NCI-H1694 (cell line): ENCODE measurements at regions not wholly inside any gene's neighbourhood (a gene's known extent, or its start where the extent isn't known, plus 50 kb on each side); places are given as distances from the start of the nearest gene placed in this dataset.

ENCODE experiments used
- DNase-seq: peaks from one replicate; lab custom pipeline; 2025; lab: John Stamatoyannopoulos, UW

DNA sequence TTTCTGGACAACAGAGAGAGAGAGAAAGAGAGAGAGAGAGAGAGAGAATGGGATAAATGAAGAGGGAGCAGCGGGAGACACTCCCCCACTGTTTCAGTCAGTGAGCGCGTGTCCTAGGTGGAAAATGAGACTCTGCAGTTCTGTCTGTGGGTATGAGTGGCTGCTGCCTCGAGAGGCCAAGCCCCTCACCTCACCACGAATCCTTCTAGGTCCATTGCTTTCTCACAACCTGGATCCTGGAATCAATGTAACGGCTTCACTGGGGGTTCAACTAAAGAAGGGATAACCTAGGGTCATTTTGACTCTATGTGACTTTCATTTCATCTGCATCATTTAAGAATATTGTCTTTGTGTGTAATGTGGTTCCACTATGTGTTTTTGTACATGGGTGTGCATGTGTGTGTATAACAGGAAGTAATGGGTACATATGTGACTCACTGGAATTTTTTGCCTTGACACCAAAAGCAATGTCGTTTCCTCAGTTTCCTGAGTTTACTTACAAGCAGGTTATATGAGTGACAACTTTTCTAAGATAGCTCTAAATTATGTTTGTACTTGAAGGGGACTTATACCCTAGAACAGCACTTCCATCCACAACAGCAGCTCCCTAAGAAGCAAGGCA, 221.4 kb upstream of the TRIB2 start:
- no peak for DNase-seq

DNA sequence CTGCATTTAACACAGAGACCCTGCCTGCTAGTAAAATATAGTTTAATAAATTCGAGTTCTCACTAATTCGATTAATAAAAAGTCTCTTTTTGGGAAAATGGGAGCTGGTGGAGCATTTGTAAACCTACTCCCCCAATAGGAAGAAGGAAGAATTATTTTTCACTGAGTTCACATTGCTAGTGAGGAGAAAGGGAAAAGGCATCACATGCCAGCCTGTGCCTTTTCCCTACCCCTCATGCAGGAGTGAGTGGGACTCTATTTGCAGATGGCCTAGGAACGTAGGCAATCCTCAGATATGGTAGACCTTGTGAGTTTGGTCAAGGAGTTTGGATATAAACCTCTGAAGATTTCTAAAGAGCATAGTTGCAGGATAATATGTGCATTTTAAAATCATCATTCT, 218.4 kb upstream of the TRIB2 start:
- DNase-seq: no peak

DNA sequence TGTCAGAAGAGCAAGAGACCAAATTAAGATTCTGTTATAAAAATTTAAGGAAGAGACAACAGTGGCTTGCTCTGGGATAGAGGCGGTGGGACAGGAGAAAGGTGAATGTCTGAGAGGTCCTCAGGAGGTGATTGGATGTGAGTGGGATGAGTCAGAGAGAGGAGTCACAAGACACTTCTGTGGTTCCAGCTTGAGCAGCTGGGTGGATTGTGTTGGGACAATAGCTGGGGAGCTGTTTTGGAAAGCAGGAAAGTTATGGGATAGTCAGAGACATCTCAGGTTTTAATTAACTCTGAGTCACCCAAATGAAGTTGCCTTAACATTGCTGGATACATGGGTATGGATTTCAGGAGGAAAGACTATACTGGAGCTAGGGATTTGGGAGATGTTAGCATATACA, 218.0 kb upstream of the TRIB2 start:
- DNase-seq: no peak

DNA sequence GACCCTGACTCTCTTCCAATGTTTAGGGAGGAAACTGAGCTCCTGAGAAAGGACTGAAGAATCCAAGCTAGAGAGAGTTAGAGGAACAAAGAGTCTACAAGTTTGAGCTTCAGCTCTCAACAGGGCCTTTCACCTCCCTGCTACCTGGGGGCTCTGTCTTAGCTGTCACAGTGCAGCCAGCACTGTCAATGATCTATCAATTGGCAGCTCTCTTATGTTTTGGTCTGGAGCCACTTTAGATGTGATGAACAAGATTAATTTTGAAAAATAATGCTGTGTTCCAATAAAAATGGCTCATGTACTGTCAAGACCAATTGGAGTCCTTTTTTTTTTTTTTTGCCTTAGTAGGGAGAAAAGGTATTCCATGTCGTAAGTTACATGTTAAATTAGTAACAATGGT, 215.8 kb upstream of the TRIB2 start:
- DNase-seq: no peak

DNA sequence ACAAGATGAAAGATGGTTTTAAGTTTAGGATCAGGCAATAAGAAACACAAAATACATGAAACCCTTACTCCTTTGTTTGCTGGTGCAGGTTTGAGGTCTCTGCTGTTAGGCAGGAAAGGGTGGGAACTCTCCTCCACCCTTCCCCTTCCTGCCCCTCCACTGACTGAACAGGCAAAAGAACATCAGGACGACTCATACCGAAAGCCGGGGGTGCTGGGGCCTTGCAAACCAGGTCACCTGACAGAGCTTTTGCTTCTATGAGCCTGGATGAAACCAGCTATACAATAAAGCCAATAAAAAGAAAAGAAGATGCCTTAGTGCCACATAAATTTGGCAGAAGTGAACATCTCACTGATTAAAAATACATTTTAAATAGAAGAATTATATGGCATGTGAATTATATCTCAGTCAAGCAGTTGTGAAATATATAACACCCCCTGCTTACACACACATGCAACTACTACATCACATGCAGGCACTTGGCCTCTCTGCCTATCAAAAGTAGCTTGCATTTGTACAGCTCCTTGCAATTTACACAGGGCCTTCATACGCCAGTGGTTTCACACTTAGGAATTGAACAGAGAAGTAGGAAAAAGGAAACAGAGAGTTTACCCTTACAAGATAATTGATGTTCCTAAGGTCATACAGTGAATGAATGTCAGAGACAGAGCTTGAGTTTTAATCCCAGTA, 215.1 kb upstream of the TRIB2 start:
- no peak for DNase-seq

DNA sequence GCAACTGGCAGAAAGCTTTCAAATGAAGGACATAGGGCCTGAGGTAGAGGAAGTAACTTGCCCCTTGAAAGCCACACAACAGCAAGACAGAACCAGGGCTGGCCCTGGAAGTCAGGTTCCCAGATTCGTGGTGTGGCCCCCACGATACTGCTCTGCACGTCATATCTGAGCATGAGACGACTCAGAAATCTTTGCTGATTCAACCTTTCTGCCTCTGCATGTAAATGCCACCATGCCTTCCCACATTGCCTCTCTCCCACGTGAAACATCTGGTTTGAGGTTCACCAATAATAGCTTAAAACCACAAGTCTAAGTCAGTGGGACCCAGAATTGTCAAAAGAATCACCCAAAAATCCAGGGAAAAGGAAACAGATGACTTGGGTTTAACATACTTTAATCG, 214.0 kb upstream of the TRIB2 start:
- DNase-seq: no peak

DNA sequence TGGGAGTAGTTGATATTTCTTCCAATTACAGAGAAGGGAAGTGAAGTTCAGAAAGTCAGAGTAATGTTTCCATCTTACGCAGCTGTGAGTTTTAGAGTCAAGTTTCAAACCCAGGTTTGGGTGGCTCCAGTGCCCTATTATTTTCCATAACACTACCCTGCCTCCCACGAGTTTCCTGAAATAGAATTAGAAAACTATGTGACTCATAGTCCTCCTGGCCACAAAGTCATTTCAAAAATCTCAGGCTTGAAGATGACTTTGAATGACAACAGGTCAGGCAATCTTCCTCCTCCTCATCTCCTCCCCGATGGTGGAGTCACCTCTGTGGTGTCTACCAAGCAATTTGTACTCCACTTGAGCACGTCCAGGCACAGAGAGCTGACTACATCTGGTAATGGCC, 212.3 kb upstream of the TRIB2 start:
- DNase-seq: no peak

DNA sequence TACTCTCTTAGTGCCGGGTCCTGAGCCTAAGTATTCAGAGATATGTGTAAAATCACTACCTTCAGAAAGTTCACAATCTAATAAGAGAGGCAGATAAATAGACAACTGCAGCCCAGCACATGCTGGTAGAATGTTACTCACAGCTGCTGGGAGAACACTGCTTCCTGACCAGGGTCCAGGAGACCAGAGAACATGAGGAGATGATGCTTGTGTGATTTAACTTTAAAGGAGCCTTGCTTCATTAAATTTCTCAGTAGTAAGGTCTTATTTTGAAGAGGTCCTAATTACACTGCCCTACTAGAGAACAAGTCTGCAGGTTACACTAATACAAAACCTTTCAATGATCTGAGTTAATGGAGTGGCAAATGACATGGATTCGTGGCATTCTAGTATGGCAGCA, 209.9 kb upstream of the TRIB2 start:
- no peak for DNase-seq

DNA sequence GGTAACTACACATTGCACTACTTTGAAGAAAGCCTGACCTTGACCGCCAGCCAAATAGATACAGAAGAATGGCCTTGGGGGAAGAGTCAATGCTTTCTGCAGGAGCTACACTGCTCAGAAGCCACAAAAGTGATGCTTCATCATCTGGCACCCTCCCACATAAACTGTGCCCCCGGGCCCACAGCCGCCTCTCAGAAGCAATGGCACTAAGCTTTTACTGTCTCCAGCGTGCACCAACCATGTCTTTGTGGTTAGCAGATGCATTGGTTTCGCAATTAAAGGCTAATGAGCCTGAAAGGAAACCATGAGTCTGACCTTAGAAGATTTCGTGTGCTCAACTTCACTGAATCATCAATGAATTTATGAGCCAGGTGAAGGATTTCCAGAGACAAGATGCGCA, 209.4 kb upstream of the TRIB2 start:
- DNase-seq: no peak

DNA sequence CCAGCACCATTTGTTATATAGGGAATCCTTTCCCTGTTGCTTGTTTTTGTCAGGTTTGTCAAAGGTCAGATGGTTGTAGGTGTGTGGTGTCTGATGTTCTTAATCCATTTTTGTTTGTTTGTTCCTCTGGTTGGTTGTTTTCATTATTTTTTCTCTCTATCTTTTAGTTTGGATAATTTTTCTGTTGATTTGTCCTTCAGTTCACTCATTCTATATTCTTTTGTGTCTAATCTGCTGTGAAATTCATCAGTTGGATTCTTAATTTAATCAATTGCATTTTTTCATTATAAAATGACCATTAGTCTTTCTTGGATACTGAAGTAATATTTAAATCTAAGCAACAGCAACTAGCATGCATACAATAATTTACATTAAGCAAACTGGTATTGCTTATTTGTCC, 206.7 kb upstream of the TRIB2 start:
- no peak for DNase-seq

DNA sequence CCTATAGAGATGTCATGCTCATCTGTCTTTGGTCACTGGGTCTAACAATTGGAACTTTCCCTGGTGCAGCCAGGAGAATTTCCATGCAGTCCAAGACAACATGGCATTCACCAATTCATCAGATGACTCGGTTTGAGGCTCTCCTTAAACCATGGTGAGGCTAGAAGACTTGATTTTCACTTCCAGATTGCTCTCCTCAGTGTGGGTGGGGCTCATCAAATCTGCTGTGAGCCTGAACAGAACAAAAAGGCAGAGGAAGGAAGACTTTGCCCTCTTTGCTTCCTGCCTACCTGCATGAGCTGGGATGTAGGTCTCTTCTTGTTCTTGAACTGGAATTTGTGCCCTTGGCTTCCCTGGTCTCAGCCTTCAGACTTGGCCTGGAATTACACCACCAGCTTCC, 203.4 kb upstream of the TRIB2 start:
- DNase-seq: no peak

DNA sequence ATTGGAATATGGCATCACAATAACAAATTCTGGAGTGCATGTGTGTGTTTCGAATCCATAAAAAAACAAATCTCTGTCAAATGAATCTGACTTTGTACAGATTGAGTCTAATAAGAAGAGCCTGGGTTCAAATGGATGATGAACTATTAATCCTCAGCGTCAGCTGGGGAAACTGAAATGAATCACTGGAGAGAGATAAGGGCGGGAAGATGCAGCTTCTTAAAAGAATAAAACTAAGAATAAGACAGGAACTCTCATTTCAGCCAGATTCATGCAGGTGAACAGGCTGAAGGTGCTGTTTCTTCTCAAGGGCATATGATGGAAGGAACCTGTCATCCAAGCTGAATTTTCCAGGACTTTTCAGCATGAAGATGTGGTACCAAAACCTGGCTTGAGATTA, 202.6 kb upstream of the TRIB2 start:
- DNase-seq: no peak

DNA sequence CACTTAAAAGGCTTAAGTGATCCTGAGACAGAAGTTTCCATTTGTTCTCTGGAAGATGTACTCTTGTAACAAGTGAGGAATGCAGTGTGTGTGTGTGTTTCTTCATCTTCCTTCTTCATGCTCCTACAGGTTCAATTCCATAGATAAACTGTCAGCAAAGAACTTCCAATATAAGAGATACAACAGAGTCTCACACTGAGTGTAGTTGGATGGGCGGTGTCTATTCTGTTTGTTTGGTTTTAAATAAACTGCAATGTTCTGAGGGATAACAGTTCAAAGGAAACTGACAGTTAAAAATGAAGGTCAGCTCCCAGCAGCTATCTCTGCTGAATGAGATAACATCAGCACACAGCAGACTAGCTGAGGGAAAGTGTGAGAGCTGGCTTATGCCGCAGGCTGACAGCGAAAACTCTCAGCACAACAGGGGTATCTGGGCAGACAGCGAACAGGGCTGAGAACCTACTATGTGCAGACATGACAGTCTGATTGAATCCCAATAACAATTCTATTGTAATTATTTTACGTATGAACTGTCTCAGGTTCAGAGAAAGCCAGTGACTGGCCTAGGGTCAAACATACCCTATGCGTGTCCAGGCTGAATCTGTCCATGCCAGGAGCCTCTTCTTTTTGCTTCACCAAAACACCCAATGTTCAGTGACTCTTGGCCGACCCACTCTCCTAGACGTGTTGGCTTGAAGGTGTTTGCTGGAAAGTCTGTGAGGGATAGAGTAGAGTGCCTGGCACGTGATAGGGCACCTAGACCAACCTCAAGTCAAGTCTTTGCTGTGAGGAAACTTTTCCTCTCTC, 201.9 kb upstream of the TRIB2 start:
- no peak for DNase-seq

DNA sequence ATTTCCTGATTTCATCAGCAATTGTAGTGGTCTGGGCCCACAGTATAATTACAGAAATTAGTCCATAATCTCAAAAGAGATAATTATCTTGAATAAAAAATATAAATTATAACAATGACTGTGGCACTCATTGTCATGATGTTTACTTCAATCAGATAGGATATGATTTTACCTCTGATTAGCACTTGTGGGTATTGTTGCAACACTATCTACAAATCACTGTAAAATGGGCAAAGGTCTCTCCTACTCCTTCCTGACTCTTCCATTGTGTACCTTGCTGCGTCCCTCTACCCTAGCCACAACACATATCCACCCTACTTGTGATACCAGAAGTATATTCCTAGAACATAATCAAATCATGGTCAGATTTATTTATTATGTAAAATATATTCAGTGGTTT, 200.9 kb upstream of the TRIB2 start:
- DNase-seq: no peak

DNA sequence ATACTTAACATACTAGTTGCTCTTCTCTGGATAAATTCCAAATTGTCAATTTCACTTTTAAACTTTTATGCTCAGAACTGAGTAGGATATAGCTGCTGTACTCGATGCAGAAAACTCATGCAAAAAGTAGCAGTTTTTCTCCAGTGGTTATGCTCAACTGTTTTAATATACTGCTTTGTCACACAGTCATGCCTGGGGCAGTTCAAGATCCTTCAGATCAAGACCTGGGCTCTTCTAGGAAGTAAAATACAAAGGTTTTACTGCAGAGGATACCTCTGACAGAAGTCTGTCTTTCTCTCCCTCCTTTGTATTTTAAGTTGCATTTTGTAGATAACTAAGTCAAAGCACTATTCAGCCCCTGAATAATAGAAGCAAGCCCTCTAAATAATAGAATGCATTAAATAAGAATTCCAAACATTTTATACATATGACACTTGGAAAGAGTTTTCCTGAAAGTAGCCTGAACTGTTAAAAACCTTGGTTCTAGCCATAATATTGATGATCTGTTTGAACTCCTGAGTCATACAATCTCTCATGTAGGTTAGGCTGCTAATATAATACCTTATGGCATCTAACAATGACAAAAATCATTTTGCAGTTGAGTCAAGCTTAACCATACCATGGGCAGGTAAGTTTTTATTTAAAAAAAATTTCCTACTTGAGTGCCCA, 183.3 kb upstream of the TRIB2 start:
- DNase-seq: no peak

DNA sequence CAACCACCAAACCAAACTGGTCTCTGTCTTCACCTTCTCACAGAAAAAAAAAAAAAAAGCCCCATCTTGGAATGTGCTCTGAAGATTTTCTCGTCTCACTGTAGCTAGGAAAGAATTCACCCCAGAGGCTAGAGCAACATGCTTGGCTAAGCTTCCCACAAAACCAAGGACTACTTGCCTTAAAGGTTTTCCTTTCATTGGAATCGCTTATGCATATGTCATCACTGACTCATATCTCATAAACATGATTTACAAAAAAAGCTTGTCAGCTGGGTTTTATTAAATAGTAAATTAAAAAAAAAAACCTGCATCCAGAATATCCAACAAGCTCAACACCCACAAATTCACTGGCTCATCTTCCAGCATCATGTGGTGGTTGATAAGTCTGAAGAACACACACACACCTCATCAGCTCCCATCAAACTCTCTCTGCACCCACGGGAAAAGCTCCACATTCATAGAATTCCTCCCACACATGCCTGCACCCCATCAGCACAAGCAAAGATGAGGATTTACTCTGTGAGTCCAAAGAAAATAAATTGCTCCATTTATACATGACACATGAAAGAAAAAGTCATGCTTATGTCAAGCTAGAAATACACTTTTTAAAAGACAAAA, 182.0 kb upstream of the TRIB2 start:
- DNase-seq: no peak

DNA sequence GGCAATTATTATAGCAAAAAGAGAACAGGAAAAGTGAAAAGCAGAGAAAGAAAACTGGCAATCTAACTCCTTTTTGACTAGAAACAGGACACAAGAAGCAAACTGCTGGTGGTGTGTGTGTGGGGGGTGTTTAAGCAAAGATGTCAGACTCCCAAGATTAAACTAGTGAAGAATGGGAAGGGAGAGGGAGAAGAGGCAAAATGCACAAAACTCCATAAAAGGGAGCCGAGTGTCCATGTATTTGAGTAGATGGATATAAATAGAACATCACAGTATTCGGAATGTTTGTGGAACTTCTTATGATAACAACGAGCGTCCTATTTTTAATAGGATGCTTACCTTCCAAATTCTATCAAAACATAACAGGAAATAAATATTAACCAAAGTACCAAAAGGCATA, 179.8 kb upstream of the TRIB2 start:
- DNase-seq: no peak

DNA sequence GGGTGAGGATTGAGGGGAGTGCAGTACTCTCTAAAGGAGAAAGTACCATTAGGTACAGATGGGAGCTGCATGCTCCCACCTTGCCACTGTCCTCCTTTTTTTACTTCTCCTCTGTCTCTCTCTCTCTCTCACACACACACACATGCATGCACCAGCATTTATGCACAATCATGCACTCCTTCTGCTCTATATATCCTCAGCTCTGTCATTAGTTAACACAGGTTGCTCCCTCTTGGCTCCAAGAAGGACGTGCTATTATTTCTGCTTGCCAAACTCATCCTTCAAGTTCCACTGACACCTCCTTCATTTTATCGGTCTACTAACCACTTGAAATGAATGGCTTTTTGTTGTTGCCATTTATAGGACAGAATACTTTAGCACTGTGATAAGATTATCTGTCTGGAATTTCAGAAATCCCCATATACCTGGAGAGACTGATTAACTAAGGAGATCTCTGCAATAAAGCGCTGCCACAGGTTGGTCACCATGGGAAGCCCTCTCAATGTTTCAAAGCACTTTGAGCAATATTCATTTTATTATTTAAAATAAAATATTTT, 178.5 kb upstream of the TRIB2 start:
- no peak for DNase-seq

DNA sequence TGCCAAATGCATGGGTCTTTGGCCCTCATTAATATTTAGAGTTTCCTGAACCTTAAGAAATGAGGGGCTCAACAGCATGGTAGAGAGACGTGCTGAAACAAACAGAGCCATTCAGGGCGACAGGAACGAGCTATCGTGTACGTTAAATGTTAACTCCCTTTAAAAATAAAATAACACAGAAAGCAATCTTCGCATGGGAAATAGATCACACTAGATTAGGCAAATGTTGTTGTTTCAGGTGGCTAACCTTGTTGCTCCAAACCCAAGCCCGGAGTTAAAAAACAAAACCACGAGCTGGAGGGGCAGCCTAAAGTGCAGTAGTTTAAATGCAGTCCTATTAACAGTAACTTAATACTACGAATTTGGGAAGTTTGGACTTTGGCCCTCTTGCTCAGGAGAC, 177.4 kb upstream of the TRIB2 start:
- no peak for DNase-seq

DNA sequence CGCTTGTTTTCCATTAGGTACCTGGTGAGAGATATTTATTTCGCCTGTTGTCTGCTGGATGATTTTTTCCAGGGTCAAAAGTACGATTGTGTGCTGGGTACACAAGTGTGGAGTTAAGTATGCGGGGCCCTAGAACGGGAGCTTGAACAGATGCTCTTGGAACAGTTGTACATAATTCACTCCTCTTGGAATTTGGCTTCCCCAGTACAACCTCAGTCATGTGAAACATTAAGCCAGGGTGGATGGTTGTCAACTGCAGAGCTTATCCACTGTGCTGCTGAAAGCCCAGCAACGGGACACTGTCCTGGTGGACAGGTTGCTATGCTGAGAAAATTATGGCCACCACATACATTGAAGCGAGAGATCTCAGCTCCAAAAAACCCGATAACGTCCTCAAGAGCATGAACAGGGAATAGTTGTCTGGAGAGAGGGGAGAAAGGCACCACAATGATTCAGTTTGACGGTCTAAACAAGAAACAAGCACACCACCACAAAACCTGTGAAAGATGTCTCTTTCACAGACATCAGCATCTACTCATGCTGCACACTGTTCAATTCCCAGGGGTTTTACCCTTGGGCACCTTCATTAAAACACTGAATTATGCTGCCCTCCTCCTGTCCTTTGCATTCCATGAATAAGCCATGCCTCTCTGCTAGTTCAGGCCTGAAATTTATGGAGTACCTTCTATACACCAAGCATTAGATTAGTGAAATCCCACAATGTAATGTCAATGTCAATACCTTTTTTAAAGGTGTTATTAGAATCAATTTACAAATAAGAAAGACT, 176.8 kb upstream of the TRIB2 start:
- no peak for DNase-seq
